Nephron (organoid): ENCODE measurements at regions not wholly inside any gene's neighbourhood (a gene's known extent, or its start where the extent isn't known, plus 50 kb on each side); places are given as distances from the start of the nearest gene placed in this dataset.
A peak's percentile ranks its signal among the peaks of the same experiment; 100 is the strongest.
"Not testable (repeated sequence)": the region's sequence is repeated elsewhere in the genome, so short reads cannot be mapped to it uniquely, and the experiment has no call there.

Experiments
- H3K27ac Mint-ChIP-seq, 3 experiments: 2 replicates each; pipeline ENCODE4 v1.8.0; 2020; ENCODE audit warnings: mixed read lengths in 3 of 3, mild to moderate bottlenecking in 2 of 3, moderate library complexity in 1 of 3
- H3K27me3 Mint-ChIP-seq: 2 replicates; pipeline ENCODE4 v1.8.0; 2021; ENCODE audit warnings: low read depth, mild to moderate bottlenecking, moderate library complexity, mixed read lengths
- H3K36me3 Mint-ChIP-seq: 2 replicates; pipeline ENCODE4 v1.8.0; 2020; ENCODE audit warnings: low read depth, mixed read lengths
- H3K4me1 Mint-ChIP-seq: 2 replicates; pipeline ENCODE4 v1.8.0; 2020; ENCODE audit warnings: mixed read lengths
- H3K4me3 Mint-ChIP-seq, 3 experiments: 2 replicates each; pipeline ENCODE4 v1.8.0; 2020; ENCODE audit warnings: mild to moderate bottlenecking in 3 of 3, mixed read lengths in 3 of 3, moderate library complexity in 2 of 3
- H3K9me3 Mint-ChIP-seq: 2 replicates; pipeline ENCODE4 v1.8.0; 2020; ENCODE audit warnings: mixed read lengths
- CTCF ChIP-seq, 3 experiments: fragments of 200-600 bp; sonication (generic); IDR thresholded peaks; one replicate each; pipeline ENCODE4 v1.5.0; 2021; ENCODE audit warnings: antibody characterized with exemption in 3 of 3; ENCODE audit not compliant: unreplicated experiment in 3 of 3

GRCh38 chr13:99686944-99687411 lies 185.7 kb downstream of the TM9SF2 start:
- H3K27ac Mint-ChIP-seq = no peak overlapping the region
- no peak overlapping the region for H3K4me3 Mint-ChIP-seq
- peaks cover 24% of the 10 kb centered on the region for H3K4me1 Mint-ChIP-seq
- no peaks in the 10 kb centered on the region for H3K9me3 Mint-ChIP-seq
- no peak for TF ChIP-seq CTCF (IDR thresholded peaks at IDR 0.05; ENCODE audit: unreplicated experiment in 3 of 3)
- peaks cover 51% of the 10 kb centered on the region for H3K27me3 Mint-ChIP-seq
- H3K36me3 Mint-ChIP-seq = no peaks in the 10 kb centered on the region

- no peaks in the 10 kb centered on the region for H3K36me3 Mint-ChIP-seq
- H3K4me1 Mint-ChIP-seq = peaks cover 24% of the 10 kb centered on the region
- no peaks in the 10 kb centered on the region for H3K9me3 Mint-ChIP-seq
- H3K4me3 Mint-ChIP-seq = no peak overlapping the region
- peak overlapping the region in 1 of 3 experiments; percentile 15 for H3K27ac Mint-ChIP-seq
- peaks cover 43% of the 10 kb centered on the region for H3K27me3 Mint-ChIP-seq
- TF ChIP-seq CTCF (IDR thresholded peaks at IDR 0.05; ENCODE audit: unreplicated experiment in 3 of 3) = no peak
Measured at GRCh38 chr13:99686157-99686572, 184.9 kb downstream of the TM9SF2 start.

- no peak for TF ChIP-seq CTCF (IDR thresholded peaks at IDR 0.05; ENCODE audit: unreplicated experiment in 3 of 3)
- no peak overlapping the region for H3K27ac Mint-ChIP-seq
- no peak overlapping the region for H3K4me3 Mint-ChIP-seq
- H3K4me1 Mint-ChIP-seq = peaks cover 26% of the 10 kb centered on the region
- H3K36me3 Mint-ChIP-seq = no peaks in the 10 kb centered on the region
- H3K27me3 Mint-ChIP-seq = peaks cover 3% of the 10 kb centered on the region
- no peaks in the 10 kb centered on the region for H3K9me3 Mint-ChIP-seq
Measured at GRCh38 chr13:99681695-99682094, 180.4 kb downstream of the TM9SF2 start.

- Mint-ChIP-seq H3K4me1 (peaks cover 19% of the 10 kb centered on the region), H3K36me3 (no peaks in the 10 kb centered on the region), H3K27ac (peak overlapping the region in 2 of 3 experiments; percentile 22 to 40), H3K27me3 (peaks cover 6% of the 10 kb centered on the region), H3K9me3 (peaks cover 5% of the 10 kb centered on the region), H3K4me3 (peak overlapping the region in 1 of 3 experiments; percentile 25)
- no peak for TF ChIP-seq CTCF (IDR thresholded peaks at IDR 0.05; ENCODE audit: unreplicated experiment in 3 of 3)
Measured at GRCh38 chr13:99677116-99677951, 176.1 kb downstream of the TM9SF2 start.

- no peaks in the 10 kb centered on the region for H3K36me3 Mint-ChIP-seq
- no peak overlapping the region for H3K4me3 Mint-ChIP-seq
Measured at GRCh38 chr13:99671746-99672145, 170.5 kb downstream of the TM9SF2 start.

GRCh38 chr13:99669096-99669495 lies 167.8 kb downstream of the TM9SF2 start:
- H3K4me3 Mint-ChIP-seq, H3K4me1 Mint-ChIP-seq, H3K27ac Mint-ChIP-seq, H3K36me3 Mint-ChIP-seq, H3K9me3 Mint-ChIP-seq: not testable (repeated sequence)
- H3K27me3 Mint-ChIP-seq = peaks cover 39% of the 10 kb centered on the region

More at GRCh38 chr13:99671746-99672145, 170.5 kb downstream of the TM9SF2 start:
- H3K9me3 Mint-ChIP-seq = peaks cover 5% of the 10 kb centered on the region
- peaks cover 26% of the 10 kb centered on the region for H3K27me3 Mint-ChIP-seq
- no peak for TF ChIP-seq CTCF (IDR thresholded peaks at IDR 0.05; ENCODE audit: unreplicated experiment in 3 of 3)
- H3K27ac Mint-ChIP-seq = no peak overlapping the region
- H3K4me1 Mint-ChIP-seq = peaks cover under 1% of the 10 kb centered on the region
